PFSK-1 (cell line): ENCODE measurements at regions not wholly inside any gene's neighbourhood (a gene's known extent, or its start where the extent isn't known, plus 50 kb on each side); places are given as distances from the start of the nearest gene placed in this dataset.

Source experiments
- POLR2AphosphoS5 ChIP-seq: IDR thresholded peaks from 2 replicates; pipeline ENCODE4 v1.6.1; 2012; ENCODE audit warnings: low read depth, mild to moderate bottlenecking, control low read depth, low read length, moderate library complexity
- SIN3A ChIP-seq: IDR thresholded peaks from 2 replicates; pipeline ENCODE4 v1.6.1; 2012; ENCODE audit warnings: mild to moderate bottlenecking, low read length, moderate library complexity, borderline replicate concordance; ENCODE audit not compliant: insufficient read depth

GRCh38 chr6:132011582-132011981 is 60.4 kb upstream of the CCN2 start:
- TF ChIP-seq SIN3A (no peak), POLR2AphosphoS5 (no peak)
